Astrocyte of the cerebellum (primary cell): ENCODE measurements at regions not wholly inside any gene's neighbourhood (a gene's known extent, or its start where the extent isn't known, plus 50 kb on each side); places are given as distances from the start of the nearest gene placed in this dataset.

ENCODE experiments used
- DNase-seq: peaks from one replicate; pipeline ENCODE4 v3.0.0-alpha.2; 2011; ENCODE audit warnings: low read depth
- H3K4me3 ChIP-seq: 2 replicates; pipeline ENCODE4 v1.5.1; 2011; ENCODE audit warnings: mild to moderate bottlenecking, low read depth, low read length, moderate library complexity
- CTCF ChIP-seq: IDR thresholded peaks from 2 replicates; pipeline ENCODE4 v1.5.1; 2012; ENCODE audit warnings: low read length, low read depth, moderate library complexity, mild to moderate bottlenecking; ENCODE audit errors: missing control alignments
- in situ Hi-C: cut with HindIII; loops from 2 replicates; pipeline ENCODE4 v1.10.0; 2017; ENCODE audit warnings: low sequenced_read_pairs

GRCh38 chr18:51639541-51639940 is 442.1 kb upstream of the MEX3C start:
- no peak for TF ChIP-seq CTCF
- no peak for DNase-seq
- in situ Hi-C loops: no loop called here
- H3K4me3 ChIP-seq: no peak overlapping the region

- no peak for DNase-seq
- H3K4me3 ChIP-seq: no peak overlapping the region
- no peak for TF ChIP-seq CTCF
- in situ Hi-C loops: no loop called here
Observed at GRCh38 chr18:51643483-51643882, 446.0 kb upstream of the MEX3C start.

- in situ Hi-C loops: no loop called here
- TF ChIP-seq CTCF: no peak
- no peak overlapping the region for H3K4me3 ChIP-seq
- DNase-seq: no peak
Observed at GRCh38 chr18:51645607-51646006, 448.1 kb upstream of the MEX3C start.

- TF ChIP-seq CTCF: no peak
- in situ Hi-C loops: no loop called here
- no peak overlapping the region for H3K4me3 ChIP-seq
- DNase-seq: no peak
Observed at GRCh38 chr18:51647346-51647745, 449.9 kb upstream of the MEX3C start.

GRCh38 chr18:51647942-51648341 is 450.5 kb upstream of the MEX3C start:
- no peak for DNase-seq
- in situ Hi-C loops: no loop called here
- H3K4me3 ChIP-seq: no peak overlapping the region
- TF ChIP-seq CTCF: no peak

GRCh38 chr18:51649796-51650195 is 452.3 kb upstream of the MEX3C start:
- no peak for TF ChIP-seq CTCF
- DNase-seq: no peak
- no peak overlapping the region for H3K4me3 ChIP-seq
- in situ Hi-C loops: no loop called here

- H3K4me3 ChIP-seq: no peak overlapping the region
- no peak for TF ChIP-seq CTCF
- no peak for DNase-seq
- in situ Hi-C loops: no loop called here
Observed at GRCh38 chr18:51651761-51652160, 454.3 kb upstream of the MEX3C start.
